Lower lobe of right lung (tissue), 2 donors: ENCODE measurements at regions not wholly inside any gene's neighbourhood (a gene's known extent, or its start where the extent isn't known, plus 50 kb on each side); places are given as distances from the start of the nearest gene placed in this dataset.
A peak's percentile ranks its signal among the peaks of the same experiment; 100 is the strongest.

Experiments
- ATAC-seq, 2 donors: fragments of 200-7000 bp; cut with Tn5 transposase; one replicate each; pipeline ENCODE4 v1.9.1; 2020 to 2022; ENCODE audit warnings: mild to moderate bottlenecking in 2 of 2, moderate library complexity in 2 of 2
- DNase-seq: peaks from one replicate; pipeline ENCODE4 v3.0.0-alpha.2; 2020
- H3K27ac ChIP-seq: fragments of 200-600 bp; one replicate; pipeline ENCODE4 v1.8.0; 2022
- H3K27me3 ChIP-seq: fragments of 200-600 bp; one replicate; pipeline ENCODE4 v1.8.0; 2022; ENCODE audit warnings: low read depth
- H3K36me3 ChIP-seq: fragments of 200-600 bp; one replicate; pipeline ENCODE4 v1.8.0; 2022; ENCODE audit warnings: mild to moderate bottlenecking
- H3K4me1 ChIP-seq: fragments of 200-600 bp; one replicate; pipeline ENCODE4 v1.8.0; 2022
- H3K4me3 ChIP-seq: fragments of 200-600 bp; one replicate; pipeline ENCODE4 v1.8.0; 2022; ENCODE audit warnings: mild to moderate bottlenecking
- H3K9me3 ChIP-seq: fragments of 200-600 bp; one replicate; pipeline ENCODE4 v1.8.0; 2022
- intact Hi-C: fragments of 100-400 bp; cut with DNase I; formaldehyde crosslinking; loops from one replicate; pipeline ENCODE4 v1.11.0; 2022
- TF ChIP-seq, protein P1 (sequence below): fragments of 200-600 bp; IDR thresholded peaks from one replicate; pipeline ENCODE4 v1.8.0; 2022; ENCODE audit warnings: antibody characterized with exemption, mild to moderate bottlenecking
- donor health status: DM: no; HTN: yes; CAD: no; lungs with severe emphysema.

GRCh38 chr2:133884739-133885381, 316.6 kb upstream of the NCKAP5 start:
- Histone ChIP-seq H3K36me3 (no peaks in the 10 kb centered on the region), H3K9me3 (no peaks in the 10 kb centered on the region), H3K4me1 (no peaks in the 10 kb centered on the region), H3K27ac (no peak overlapping the region), H3K4me3 (no peak overlapping the region), H3K27me3 (no peaks in the 10 kb centered on the region)
- DNase-seq (no peak), ATAC-seq (no peak)
- TF ChIP-seq, protein P1, sequence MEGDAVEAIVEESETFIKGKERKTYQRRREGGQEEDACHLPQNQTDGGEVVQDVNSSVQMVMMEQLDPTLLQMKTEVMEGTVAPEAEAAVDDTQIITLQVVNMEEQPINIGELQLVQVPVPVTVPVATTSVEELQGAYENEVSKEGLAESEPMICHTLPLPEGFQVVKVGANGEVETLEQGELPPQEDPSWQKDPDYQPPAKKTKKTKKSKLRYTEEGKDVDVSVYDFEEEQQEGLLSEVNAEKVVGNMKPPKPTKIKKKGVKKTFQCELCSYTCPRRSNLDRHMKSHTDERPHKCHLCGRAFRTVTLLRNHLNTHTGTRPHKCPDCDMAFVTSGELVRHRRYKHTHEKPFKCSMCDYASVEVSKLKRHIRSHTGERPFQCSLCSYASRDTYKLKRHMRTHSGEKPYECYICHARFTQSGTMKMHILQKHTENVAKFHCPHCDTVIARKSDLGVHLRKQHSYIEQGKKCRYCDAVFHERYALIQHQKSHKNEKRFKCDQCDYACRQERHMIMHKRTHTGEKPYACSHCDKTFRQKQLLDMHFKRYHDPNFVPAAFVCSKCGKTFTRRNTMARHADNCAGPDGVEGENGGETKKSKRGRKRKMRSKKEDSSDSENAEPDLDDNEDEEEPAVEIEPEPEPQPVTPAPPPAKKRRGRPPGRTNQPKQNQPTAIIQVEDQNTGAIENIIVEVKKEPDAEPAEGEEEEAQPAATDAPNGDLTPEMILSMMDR: no peak
- intact Hi-C loops: no loop called here

GRCh38 chr2:133885847-133886246, 317.6 kb upstream of the NCKAP5 start:
- TF ChIP-seq, protein P1: no peak
- Histone ChIP-seq H3K27ac (no peak overlapping the region), H3K4me1 (no peaks in the 10 kb centered on the region), H3K27me3 (no peaks in the 10 kb centered on the region), H3K36me3 (no peaks in the 10 kb centered on the region), H3K9me3 (no peaks in the 10 kb centered on the region), H3K4me3 (no peak overlapping the region)
- intact Hi-C loops: no loop called here
- peak; percentile 69 to 72 for ATAC-seq
- DNase-seq: no peak

DNA sequence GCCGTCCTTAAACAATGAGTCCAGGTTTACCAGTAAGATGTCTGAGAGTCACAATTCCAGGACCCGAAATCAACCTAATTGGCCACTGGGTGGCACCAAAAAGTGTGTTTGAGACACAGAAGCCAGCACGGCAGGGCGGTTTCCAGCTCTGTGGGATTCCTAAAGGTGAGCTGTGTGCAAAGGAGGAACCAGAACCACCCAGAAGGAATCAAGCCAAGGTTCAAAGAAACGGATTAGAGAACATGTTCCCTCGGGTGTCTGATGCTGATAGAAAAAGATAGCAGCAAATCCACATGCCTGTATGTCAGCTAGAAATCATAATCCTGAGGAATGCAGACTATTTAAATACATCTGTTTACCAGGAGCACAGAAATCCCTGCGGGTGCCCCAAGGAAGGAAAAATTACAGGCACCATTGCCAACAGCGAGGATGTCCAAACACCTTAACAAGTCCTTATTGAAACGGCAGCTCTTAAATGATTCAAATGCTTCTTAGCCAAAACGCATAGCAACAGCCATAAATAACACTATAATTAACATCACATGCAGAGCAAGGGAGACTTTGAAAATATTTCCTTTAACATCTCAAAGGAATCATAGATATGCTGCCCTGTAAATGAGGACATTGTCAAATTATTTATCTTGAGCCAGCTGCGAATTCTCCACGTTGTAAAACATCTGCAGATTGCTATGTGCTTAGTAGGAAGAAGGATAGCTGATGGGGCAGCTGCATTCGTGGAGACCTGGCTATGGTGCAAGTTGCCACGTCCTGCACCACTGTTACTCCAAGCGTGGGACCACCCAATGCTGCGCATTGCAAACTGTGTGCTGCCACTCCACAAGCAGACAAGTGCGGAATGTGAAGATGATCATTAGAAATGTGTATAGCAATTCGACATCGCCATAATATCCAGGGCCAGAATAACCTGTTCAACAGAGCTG, 318.7 kb upstream of the NCKAP5 start:
- H3K9me3 ChIP-seq: no peaks in the 10 kb centered on the region
- DNase-seq (peak; percentile 74), ATAC-seq (peak; percentile 77 to 89)
- no peaks in the 10 kb centered on the region for H3K27me3 ChIP-seq
- intact Hi-C loops: no loop called here
- H3K36me3 ChIP-seq: no peaks in the 10 kb centered on the region
- no peak overlapping the region for H3K4me3 ChIP-seq
- no peak overlapping the region for H3K27ac ChIP-seq
- TF ChIP-seq, protein P1: peak; percentile 60
- no peaks in the 10 kb centered on the region for H3K4me1 ChIP-seq

DNA sequence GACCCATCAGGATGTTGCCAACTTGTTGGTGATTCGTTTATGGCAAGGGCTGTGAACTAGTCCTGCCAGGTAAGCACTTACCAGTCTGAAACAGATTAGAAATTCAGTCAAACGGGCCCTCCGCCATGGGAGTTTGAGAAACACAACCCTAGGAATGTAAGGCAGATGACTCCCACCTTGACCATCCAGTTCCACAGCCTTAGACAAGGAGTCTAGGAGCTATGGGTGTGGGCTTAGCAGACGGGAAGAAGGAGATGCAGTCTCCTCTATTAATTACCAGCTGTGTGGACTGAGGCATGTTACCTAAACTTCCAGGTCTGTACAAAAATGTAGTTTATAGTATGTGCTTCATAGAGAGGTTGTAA, 319.4 kb upstream of the NCKAP5 start:
- Histone ChIP-seq H3K4me3 (no peak overlapping the region), H3K9me3 (no peaks in the 10 kb centered on the region), H3K36me3 (no peaks in the 10 kb centered on the region), H3K4me1 (no peaks in the 10 kb centered on the region), H3K27me3 (no peaks in the 10 kb centered on the region), H3K27ac (no peak overlapping the region)
- TF ChIP-seq, protein P1: no peak
- ATAC-seq (no peak), DNase-seq (no peak)
- intact Hi-C loops: no loop called here

DNA sequence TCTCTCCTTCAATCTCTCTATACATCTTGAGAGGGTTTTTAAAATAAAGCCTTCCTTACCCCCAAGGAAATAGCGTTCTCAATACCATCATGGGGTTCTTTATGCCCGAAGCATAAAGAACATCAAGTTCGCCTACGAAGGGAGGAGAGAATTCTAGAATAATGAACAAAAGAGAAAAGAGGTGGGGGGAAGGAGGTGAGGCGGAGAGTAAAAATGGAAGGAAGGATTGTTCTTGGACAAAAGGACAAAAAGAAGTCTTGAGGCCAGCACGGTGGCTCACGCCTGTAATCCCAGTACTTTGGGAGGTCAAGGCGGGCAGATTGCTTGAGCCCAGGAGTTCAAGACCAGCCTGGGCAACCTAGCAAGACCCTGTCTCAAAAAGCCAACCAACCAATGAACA, 319.8 kb upstream of the NCKAP5 start:
- Histone ChIP-seq H3K27me3 (no peaks in the 10 kb centered on the region), H3K9me3 (no peaks in the 10 kb centered on the region), H3K4me3 (no peak overlapping the region), H3K27ac (no peak overlapping the region), H3K36me3 (no peaks in the 10 kb centered on the region), H3K4me1 (no peaks in the 10 kb centered on the region)
- TF ChIP-seq, protein P1: no peak
- no peak for ATAC-seq
- no peak for DNase-seq
- intact Hi-C loops: no loop called here
